Activated CD4-positive, alpha-beta T cell treated with anti-CD3 and anti-CD28 coated beads for 1 hour (primary cell): ENCODE measurements at regions not wholly inside any gene's neighbourhood (a gene's known extent, or its start where the extent isn't known, plus 50 kb on each side); places are given as distances from the start of the nearest gene placed in this dataset.

ENCODE experiments used
- DNase-seq: peaks from one replicate; pipeline ENCODE4 v3.0.0-alpha.2; 2020

DNA sequence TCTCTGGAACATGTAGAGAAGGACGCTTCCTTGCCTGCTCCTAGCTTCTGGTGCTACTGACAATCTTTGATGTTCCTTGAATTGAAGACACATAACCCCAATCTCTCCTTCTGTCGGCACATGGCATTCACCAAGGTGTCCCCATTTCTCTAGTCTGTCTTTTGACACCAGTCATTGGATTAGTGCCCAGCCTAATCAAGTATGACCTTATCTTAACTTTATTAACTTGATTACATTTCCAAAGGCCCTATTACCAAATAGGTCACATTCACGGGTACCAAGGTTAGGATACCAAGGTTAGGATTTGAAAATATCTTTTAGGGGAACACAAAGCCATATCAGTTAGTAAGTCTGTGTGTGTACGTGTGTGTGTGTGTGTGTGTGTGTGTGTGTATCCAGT lies 377.9 kb downstream of the CMPK2 start:
- DNase-seq = no peak

DNA sequence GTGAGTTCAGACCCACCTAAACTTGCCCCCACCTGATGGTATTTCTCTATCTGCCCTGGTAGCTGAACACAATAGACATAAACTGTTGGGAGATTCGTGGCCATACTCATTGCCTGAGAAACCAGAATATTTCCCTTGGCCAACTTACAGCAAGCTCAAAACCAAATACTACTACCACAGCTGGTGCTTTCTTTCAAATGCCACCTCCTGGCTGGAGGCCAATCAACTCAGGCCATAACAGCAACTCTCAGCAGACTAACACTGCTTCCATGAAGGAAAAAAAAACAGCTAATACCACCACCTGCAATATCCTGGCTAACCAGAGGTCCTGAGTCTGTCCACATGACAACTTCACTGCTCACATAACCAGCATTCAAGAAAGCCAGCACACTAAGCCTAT lies 373.1 kb downstream of the CMPK2 start:
- DNase-seq = no peak

DNA sequence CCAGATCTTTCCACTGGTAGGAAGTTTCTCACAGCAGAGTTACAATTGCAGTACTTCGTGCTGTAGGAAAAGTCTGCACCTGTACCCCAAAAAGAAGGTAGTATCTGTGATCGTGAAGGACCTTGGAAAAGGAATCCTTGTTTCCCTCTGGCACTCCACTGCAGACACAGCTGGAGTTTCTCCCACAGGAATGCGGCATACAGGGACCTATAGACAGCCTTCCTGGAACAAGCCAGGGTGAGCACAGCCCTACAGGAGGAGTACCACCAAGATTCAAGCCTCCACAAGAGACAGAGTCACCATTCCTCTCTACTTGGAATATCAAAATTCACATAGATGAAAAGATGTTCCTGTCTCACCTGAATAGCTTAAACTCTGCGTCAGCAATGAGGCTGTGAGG lies 372.4 kb downstream of the CMPK2 start:
- no peak for DNase-seq

DNA sequence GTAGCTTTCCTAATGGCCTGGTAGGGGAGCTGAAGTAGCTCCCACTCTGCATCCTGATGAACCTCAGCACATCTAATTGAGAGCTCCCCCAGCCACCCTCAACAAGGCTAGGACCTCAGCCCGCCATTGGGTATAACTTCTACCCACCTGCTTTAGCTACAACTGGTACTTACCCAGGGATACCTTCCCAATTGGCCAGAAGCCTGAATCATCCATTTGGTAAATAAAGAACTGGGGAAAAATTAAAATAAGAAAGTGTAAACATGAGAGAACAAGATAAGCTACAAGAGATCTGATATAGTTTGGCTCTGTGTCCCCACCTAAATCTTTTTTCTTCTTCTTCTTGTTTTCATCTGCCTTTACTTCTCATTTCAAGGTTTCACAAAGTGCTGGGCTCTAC lies 372.0 kb downstream of the CMPK2 start:
- DNase-seq = no peak

DNA sequence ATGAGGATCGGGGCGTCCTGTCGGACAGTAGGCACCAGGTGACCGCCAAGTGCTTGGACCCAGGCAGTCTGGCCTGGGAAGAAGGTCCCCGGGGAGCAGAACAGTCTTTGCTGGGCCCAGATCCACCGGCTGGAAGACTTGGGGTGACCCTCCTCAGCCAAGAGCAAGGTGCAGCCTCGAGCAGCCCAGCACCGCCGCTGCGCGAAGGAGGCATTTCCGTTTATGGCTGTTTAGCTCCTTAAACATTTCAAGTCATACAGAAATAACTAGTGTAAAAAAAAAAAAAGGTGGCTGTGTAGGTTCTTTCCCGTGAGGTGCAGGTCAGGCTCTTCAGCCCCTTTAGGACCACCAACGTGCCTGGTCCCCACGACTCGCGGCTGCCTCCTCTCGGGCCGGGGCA lies 370.2 kb downstream of the CMPK2 start:
- DNase-seq = no peak

DNA sequence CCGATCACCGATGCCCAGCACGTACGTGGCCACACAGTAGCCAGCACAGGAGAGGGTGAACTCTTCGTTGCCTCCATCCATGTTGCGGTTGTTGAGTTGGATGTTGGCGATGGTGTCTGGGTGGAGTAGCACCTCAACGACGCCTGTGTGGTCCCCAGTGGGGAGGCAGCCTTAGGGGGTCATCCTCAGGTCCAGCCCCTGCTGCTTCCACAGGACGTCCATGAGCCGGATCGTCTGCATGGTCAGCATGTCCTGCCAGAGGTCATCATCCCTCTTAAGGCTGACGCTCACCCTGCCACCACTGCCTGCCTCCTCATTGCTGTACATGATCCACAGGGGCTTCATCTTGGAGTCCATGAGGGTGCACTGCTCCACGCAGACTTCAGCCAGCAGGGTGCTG lies 369.3 kb downstream of the CMPK2 start:
- DNase-seq = no peak

DNA sequence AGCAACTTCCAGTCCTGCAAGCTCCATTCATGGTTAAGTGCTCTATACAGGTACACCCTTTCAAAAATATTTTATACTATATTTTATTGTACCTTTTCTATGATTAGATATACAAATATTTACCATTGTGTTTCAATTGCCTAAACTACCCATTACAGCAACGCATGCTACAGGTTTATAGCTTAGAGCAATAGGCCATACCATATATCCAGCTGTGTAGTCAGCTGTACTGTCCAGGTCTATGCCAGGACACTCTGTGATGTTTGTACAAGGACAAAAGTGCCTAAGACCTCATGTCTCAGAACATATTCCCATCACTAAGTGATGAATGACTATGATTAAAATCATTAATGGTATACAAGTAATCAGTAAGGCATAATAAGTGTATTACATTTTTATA lies 368.7 kb downstream of the CMPK2 start:
- DNase-seq = no peak

DNA sequence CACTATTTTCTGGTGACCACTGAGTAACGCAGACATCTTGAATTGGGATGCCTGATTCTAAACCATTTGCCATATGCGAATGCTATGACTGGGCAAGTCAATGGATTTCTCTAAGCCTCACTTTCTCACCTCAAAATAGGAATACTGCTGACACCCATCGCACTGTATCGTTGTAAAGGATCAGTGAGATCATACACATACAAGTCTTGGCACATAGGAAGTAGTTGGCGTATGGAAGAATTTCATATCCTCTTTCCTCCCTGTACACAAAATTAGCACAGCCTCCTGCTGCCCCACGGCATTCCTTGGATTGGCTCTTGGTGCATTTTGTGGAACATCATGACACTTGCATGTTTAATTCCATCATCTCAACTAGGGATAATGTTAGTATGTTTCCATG lies 366.9 kb downstream of the CMPK2 start:
- no peak for DNase-seq

DNA sequence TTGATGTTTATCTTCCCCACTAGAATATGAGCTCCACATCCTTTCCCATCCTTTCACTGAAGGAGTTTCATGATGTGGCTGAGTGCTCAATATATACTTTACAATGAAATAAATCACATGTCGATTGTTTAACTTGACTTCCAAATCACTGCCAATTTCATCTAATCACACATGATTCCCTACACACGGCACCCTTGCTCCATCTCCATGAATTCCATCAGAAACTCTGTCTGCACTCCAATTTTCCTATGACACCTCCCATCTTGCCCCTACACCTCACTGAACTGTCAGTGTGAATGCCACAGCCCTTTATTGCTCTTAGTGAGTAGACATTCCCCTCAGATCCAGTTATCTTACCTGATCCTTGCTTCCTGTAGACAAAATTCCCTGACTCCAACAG lies 366.0 kb downstream of the CMPK2 start:
- no peak for DNase-seq

DNA sequence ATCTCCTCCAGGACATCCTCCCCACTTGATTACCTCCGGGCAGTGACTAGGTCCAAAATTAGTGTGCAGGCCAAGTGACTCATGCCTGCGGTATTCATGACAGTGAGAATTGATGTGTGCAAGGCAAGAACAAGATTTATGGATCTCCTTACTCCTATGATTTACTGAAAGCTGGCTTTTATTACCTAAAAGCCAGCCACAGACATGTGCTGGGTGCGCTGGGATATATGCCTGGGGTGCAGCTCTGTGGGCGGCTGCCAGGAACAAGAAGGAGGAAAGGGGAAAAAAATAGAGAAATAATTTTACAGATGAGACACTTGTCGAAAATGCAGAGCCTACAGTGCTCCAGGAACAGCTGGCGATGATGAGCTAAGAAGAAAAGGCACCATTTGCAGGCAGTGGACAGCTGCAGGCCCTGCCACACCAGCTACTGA lies 359.3 kb downstream of the CMPK2 start:
- no peak for DNase-seq

DNA sequence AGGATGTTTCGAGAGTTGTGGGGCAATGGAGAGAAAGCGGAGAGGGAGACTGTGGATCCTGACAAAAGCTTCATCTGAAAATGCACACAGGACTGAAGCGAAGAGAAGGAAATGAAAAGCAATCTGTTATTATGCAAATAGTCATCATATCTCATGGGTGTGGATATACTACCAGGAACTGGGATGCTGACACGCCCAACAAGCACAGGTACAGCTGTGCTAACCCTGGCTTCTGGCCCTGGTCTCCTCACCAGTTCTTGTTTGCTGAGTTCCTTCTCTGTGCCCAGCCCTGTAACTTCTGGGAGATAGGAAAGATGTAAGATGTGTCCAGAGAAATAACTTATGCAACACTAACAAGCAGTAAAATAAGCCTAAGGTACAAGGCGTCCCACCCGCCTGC lies 358.8 kb downstream of the CMPK2 start:
- DNase-seq = no peak

DNA sequence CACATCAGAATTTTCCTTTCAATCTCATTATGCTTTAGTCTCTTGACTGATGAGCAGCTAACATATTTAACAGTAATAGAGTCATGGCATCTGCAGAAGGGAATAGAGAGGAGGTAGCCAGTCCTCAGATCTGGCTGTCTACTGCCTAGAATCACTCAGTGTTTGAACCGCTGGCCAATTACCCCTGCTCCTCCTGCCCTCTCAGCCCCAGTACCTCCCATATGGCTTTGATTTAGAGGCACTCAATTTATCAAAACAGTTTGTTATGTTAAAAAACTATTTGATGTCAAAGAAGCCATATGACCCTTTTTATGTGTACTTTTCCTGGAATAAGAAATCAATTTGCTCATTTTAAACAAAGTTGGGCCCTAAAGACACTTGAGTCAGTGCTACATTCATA lies 355.2 kb downstream of the CMPK2 start:
- DNase-seq = no peak

DNA sequence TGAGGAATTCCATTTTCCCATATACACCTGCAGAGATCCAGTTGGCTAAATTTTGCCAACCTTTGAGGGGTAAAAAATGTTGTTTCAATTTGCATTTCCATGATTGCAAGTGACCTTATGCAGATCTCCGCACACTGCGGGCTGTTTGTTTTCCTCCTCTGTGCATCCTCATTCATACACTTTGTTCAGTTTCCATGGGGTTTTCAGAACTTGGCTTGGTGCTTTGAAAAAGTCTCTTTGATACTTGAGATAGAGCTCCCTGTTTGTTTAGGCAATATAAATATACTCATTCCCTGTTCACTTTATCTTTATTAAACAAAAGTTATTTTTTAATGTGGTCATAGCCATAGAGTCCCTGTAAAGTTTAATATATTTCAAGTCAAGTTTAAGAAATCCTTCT lies 353.1 kb downstream of the CMPK2 start:
- no peak for DNase-seq

DNA sequence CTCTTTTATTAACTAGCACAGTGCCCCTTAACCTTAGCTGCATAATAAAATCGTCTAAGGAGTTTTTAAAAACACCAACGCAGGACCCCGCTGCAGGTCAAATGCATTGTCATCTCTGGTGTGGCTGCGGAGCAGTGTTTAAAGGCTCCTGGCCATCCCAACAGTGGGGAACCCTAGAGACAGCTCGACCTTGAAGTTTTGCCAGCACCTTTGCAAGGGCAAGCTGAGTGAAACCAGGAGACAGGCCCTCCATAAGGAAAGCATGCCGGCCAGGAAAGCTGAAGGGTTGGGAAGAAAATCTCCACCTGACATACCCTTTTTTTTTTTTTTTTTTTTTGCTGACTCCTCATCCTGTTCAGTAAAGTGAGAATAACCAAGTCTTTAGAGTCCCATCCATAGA lies 349.0 kb downstream of the CMPK2 start:
- DNase-seq = no peak

DNA sequence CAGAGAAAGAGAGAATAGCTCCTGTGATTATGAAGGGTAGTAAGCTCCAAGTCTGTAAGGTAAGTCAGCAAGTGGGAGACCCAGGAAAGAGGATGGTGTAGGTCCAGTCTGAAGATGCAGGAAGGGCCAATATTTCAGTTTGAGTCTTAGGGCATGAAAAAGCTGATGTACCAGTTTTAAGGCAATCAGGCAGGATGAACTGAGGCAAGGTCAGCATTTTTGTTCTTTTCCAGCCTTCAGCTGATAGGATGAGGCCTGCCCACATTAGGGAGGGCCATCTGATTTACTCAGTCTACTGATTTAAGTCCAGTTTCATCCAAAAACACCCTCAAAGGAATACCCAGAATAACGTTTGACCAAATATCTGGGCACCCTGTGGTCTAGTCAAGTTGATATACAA lies 347.3 kb downstream of the CMPK2 start:
- DNase-seq = no peak

DNA sequence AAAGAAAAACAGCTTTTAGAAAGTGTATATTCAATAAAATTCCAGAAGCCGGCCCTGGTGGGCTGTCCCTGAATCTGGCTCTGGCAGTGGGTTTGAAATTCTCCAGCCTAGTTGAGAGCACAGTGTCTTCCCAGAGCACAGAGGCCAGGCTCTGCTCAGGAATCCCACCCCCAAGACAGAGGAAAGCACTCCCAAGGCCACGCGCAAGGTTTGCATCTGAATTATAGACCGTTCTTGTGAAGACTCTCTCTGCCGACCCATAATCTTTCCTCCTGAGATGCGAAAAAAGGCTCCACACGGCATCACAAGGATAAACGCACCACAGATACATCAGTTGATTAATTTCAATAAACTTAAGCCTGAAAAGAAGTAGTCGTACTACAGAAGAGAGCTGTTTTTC lies 342.2 kb downstream of the CMPK2 start:
- DNase-seq = no peak

DNA sequence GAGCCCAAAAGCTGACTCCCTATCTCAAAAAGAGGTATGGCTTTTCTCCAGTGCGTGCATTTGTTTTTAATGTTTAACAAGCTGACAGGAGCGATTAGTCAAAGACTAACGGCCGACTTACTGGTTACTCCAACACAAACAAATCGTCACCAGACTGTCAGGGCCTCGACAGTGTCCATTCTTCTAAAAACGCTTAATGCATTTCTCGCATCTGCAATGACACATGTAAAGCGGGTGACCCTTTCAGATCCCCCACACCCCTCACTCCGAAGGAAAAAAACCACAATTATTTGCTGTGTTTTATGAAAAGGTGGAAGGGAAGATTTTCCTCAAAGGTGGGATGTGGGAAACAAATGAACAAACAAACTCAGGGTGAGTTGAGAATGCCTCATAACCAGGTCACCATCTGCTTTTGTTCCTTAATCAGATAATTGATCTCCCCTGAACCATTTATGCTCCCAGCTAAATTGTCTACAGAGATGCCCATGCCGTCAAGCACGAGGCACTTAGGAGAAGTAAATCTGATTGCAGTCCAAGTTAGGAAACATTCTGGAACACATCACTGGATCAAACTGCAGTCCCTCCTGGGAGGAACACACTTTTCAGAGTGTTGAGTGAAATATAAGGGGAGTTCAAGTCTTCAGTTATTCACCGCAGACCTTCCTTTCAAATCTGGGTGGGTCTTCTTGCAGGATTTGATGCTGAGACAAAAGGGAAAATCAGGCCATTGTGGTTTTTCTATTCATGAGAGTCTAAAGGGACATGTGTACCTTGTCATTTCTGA lies 340.8 kb downstream of the CMPK2 start:
- DNase-seq = no peak

DNA sequence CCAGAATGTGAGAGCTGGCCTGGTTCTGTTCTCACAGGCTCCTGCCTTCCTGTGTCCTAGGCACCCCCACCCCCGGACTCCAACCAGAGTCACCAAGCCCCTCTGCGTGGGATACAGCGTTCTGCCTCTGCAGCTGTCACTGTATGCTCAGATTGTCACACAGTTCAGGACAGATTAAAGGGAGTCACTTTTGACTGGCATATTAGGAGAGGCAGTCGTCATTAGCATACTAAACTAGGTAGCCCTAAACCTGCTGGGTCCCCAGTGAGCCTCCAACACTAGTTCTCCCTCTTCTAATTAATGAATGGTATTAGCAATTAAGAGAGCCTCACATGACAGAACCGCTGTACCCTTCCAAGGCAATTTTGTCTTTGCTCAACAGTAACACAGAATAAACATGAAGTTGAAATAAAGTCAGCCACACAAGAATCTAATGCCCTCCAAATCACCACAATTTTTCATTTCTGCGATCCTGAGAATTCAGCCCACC lies 340.2 kb downstream of the CMPK2 start:
- DNase-seq = no peak

DNA sequence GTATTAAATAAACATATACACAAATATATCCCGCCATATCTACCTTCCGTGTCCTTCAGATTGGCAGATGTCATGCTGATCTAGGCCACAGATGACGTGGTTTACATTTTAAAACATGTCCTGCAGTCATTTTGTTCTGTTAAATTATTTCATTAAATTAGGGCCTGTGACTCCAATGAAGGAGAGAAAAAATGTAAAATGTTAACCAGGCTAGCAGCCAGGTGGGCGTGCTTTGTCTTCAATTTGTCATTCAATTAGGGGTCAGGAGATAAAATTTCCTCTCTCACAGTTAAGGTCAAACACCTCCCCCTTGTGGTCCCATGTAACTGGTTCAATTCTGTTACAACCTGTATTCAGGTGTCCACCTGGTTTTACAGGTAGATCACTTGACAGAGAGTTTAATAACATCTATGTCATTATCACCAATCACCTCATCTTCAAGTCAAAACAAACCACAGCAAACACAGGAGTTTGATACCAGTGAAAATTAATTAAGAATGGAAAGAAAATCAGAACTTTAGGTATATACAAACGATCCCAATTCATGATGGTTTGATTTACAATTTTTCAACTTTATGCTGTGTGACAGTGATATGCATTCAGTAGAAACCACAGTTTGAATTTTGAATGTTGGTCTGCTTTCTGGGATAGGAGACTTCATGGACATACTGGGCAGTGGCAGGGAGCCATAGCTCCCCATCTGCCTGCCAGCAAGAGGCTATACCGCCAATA lies 339.4 kb downstream of the CMPK2 start:
- DNase-seq = no peak

DNA sequence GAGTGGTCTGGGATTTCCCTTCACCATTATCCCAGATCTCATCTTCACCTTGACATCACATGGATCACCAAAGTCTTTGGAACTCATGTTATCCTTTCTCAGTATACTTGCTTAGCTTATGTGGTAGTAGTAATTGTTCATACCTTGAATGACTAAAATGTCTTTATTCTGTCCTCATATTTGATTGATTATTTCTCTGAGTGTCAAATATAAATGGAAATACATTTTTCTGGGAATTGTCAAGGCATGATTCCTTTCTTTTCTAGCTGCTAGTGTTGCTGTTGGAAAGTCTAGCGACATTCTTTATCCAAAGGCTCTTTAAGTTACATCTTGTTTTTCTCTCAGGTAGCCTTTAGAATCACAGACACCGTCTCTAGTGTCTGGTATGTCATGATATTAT lies 334.4 kb downstream of the CMPK2 start:
- no peak for DNase-seq

DNA sequence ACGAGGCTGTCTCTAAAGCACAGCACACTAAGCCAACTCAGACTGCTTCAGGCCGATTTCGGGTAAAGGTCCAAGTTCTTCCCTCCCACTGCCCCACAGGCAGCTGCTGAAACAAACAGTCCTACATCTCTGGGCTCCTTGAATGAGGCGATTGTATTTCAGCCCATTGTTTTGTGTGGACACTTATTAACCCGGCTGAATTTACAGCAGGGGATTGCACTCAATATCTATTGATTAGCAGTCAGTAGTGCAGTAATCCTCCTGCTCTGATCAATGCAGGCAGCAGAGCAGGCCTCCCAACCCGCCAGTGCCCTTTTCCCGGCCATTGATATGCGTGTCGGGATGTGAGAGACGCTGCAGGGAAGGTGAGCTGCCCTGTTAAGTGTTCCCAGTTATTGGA lies 330.1 kb downstream of the CMPK2 start:
- no peak for DNase-seq

DNA sequence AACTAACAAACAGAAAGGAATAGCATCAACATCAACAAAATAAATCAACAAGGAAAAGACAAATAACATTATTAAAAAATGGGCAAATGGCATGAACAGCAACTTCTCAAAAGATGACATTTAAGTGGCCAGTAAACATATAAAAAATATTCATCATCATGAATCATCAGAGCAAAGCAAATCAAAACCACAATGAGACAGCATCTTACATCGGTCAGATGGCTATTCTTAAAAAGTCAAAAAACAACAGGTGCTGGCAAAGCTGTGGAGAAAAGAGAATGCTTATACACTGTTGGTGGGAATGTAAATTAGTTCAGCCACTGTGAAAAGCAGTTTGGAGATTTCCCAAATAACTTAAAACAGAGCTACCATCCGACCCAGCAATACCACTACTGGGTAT lies 327.1 kb downstream of the CMPK2 start:
- DNase-seq = no peak

DNA sequence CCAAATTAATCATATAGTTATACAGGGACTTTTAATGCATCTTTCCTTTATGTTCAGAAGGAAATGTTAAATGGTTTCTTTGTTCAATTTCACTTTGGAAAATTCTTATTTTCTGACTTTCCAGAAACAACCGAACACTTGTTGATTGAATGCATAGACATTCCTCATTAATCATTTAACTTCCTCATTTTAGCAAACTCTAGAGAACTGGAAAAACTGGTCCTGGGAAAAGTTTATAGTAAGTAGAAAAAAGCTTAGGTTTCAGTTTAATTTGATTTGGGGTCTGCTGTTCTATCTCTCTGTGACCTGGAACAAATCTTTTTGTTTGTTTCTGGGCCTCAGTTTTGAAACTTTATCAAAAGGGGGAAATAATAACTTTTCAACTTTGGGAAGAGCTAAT lies 320.4 kb downstream of the CMPK2 start:
- no peak for DNase-seq

DNA sequence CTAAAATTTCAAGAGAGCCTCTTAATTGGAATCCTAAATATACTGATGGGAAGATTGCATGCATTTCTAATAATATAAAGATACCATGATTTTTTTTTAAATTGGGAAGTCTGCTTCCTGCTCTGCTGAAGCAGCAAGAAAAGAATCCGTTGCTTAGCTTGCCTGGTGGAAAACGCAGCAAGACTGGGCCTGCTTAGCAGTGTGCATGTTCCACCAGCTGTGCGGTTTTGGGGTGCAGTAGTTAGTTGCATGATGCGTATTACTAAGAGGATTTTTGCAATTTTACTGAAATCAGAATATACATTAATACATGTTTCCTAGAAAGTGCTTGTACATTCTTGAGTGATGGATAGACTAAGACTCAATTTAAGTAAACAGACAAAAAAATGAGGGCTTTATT lies 319.9 kb downstream of the CMPK2 start:
- no peak for DNase-seq

DNA sequence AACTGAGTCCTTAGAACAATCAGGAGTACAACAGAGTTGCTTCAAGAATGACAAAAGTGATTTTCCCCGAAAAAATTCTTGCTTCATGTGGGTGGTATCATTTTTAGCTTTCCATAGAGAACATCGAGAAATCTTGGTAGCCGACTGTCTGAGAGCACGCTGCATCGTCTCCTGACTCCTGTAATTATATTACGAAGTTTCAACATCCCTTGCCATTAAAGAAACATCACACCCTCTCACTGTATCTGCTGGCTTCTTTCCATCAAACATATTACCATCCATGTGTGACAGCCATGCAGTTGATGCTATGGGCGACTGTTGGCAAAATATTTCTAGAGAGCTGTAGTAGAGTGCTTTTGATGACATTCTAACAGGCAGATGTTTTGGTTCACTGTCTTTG lies 311.2 kb downstream of the CMPK2 start:
- no peak for DNase-seq
